Small intestine (tissue), 7 donors: ENCODE measurements at regions not wholly inside any gene's neighbourhood (a gene's known extent, or its start where the extent isn't known, plus 50 kb on each side); places are given as distances from the start of the nearest gene placed in this dataset.
A peak's percentile ranks its signal among the peaks of the same experiment; 100 is the strongest.

ENCODE experiments used
- DNase-seq, 2 donors: peaks; one replicate each; pipeline versions ENCODE4 v3.0.0 to v3.0.0-alpha.2; 2013
- FAIRE-seq: peaks from 2 replicates; lab custom pipeline; 2012; peaks lifted over from hg19 to GRCh38; lab: Jason Lieb, UNC
- H3K27ac ChIP-seq, 3 donors: one replicate each; pipeline ENCODE4 v1.5.1; 2013; ENCODE audit warnings: low read length in 2 of 3, mild to moderate bottlenecking in 2 of 3, control low read depth in 1 of 3, inconsistent platforms in 1 of 3, low read depth in 1 of 3, moderate library complexity in 1 of 3
- H3K27me3 ChIP-seq, 3 donors: one replicate each; pipeline ENCODE4 v1.6.1; 2013; ENCODE audit warnings: low read length in 3 of 3, inconsistent platforms in 1 of 3; ENCODE audit not compliant: control insufficient read depth in 3 of 3, insufficient read depth in 3 of 3
- H3K36me3 ChIP-seq, 3 donors: one replicate each; pipeline ENCODE4 v1.6.1; 2013; ENCODE audit warnings: low read length in 3 of 3, inconsistent platforms in 1 of 3, low read depth in 1 of 3, mild to moderate bottlenecking in 1 of 3, moderate library complexity in 1 of 3; ENCODE audit not compliant: control insufficient read depth in 3 of 3, insufficient read depth in 2 of 3
- H3K4me1 ChIP-seq, 3 donors: one replicate each; pipeline ENCODE4 v1.6.1; 2013; ENCODE audit warnings: low read length in 2 of 3, inconsistent platforms in 1 of 3, low read depth in 1 of 3, mild to moderate bottlenecking in 1 of 3, moderate library complexity in 1 of 3; ENCODE audit not compliant: control insufficient read depth in 3 of 3, insufficient read depth in 2 of 3
- H3K4me3 ChIP-seq, 3 donors: one replicate each; pipeline ENCODE4 v1.5.1; 2013; ENCODE audit warnings: low read length in 3 of 3, control low read depth in 1 of 3, inconsistent platforms in 1 of 3, low read depth in 1 of 3, mild to moderate bottlenecking in 1 of 3, moderate library complexity in 1 of 3
- H3K9me3 ChIP-seq, 2 donors: one replicate each; pipeline ENCODE4 v1.6.1; 2013; ENCODE audit warnings: low read depth in 1 of 2, low read length in 1 of 2; ENCODE audit not compliant: control insufficient read depth in 2 of 2, insufficient read depth in 1 of 2
- WGBS, 3 donors: extraction: QIAGEN DNeasy Blood & Tissue Kit; methylation state at CpG; one replicate each; pipeline ENCODE4 v1.1.7; 2013; 5-methylcytosine and 5-hydroxymethylcytosine counted together
- donor health status: healthy with polysubstance abuse.
- donor health status: control.
- donor health status: control.
- donor health status: Bipolar disorder and iron deficiency.
- donor health status: healthy.

DNA sequence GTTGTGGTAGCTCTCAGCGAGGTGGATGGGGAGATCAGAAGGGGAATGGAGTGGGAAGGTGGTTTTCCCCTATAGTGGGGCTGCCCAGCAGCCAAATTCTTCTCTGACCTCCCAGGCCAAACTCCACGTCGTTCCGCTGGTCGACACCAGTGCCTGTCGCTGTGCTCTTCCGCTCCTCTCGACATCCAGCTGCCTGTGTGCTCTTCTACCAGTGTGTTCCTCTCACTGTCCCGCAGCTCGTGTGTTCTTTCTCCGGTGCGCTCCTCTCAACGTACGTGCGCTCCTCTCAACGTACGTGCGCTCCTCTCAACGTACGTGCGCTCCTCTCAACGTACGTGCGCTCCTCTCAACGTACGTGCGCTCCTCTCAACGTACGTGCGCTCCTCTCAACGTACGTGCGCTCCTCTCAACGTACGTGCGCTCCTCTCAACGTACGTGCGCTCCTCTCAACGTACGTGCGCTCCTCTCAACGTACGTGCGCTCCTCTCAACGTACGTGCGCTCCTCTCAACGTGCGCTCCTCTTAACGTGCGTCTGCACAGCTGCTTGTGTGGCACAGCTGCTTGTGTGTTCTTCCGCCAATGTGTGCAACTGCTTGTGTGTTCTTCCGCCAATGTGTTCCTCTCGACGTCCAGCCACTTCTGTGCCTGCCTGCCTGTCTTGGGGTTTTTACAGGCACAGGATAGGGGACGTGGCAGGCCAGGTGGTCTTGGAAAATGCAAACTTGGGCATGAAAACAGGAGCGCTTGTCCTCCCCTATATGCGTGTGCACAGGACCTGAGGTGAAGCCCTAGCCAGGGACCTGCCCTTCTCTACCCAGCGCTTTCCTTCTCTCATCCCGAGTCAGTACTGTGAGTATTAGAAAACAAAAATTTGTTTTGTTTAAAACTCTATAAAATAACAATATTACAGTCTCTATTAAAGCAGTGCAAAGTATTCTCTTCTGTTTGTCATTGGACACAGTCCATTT, 991.1 kb downstream of the GBE1 start:
- DNase-seq (no peak), FAIRE-seq (no peak)
- 81 to 95% (median 94%) methylated on average over 46 to 50 of the region's 61 CpGs for WGBS, 3 donors

DNA sequence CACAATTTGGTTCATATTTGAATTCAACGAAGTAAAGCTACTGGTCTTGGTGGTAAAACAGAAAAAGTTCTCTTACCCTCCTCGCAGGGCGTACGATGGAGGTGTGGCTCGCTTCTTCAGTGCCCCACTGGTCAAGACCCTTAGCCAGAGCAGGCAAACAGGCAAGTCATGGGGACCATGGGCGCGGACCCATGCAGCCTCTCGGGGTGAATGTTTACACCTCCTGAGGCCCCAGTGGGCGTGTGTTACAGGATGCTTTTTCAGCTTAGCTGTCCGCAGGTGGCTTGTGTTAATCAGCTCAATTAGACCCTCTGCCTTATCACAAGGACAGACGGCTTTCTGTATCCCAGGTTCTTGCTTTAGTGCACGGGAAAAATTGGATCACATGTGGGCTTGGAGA, 991.8 kb downstream of the GBE1 start:
- no peak for DNase-seq
- Histone ChIP-seq H3K4me1 (no peaks in the 10 kb centered on the region), H3K27ac (no peak overlapping the region), H3K4me3 (no peak overlapping the region), H3K27me3 (no peaks in the 10 kb centered on the region), H3K9me3 (peaks cover 0 to 11% of the 10 kb centered on the region in 2 donors), H3K36me3 (no peaks in the 10 kb centered on the region)
- WGBS, 3 donors = 87 to 93% (median 90%) methylated on average over 12 of the region's 12 CpGs
- no peak for FAIRE-seq

More for the DNA sequence above, 991.1 kb downstream of the GBE1 start:
- Histone ChIP-seq H3K36me3 (no peaks in the 10 kb centered on the region), H3K27ac (no peak overlapping the region), H3K4me1 (no peaks in the 10 kb centered on the region), H3K9me3 (peaks cover 0 to 11% of the 10 kb centered on the region in 2 donors), H3K4me3 (no peak overlapping the region), H3K27me3 (no peaks in the 10 kb centered on the region)

DNA sequence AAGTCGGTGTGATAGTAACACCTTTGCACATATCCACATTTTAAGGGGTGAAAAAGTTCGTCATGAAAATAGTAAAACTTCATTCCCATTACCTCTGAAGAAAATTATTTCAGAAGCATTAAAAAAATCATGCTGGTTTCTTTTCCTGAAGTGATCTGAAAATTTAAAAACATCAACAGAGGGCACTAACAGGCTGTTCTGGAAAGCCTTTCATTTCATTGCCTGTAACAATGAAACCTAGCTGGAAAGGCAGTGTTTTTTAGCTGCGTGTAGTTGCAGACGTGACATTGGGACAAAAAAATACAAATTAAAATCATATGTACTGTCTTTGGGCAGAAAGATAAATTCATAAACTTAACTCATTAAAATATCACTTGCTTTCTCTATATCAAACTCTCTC, 993.8 kb downstream of the GBE1 start:
- H3K9me3 ChIP-seq = peaks cover 0 to 11% of the 10 kb centered on the region in 2 donors
- no peaks in the 10 kb centered on the region for H3K4me1 ChIP-seq
- 15 to 38% (median 16%) methylated on average over 4 of the region's 4 CpGs for WGBS, 3 donors
- FAIRE-seq (no peak), DNase-seq (peak; percentile 13 to 15)
- H3K27ac ChIP-seq = no peak overlapping the region
- no peak overlapping the region for H3K4me3 ChIP-seq
- no peaks in the 10 kb centered on the region for H3K27me3 ChIP-seq
- H3K36me3 ChIP-seq = no peaks in the 10 kb centered on the region

DNA sequence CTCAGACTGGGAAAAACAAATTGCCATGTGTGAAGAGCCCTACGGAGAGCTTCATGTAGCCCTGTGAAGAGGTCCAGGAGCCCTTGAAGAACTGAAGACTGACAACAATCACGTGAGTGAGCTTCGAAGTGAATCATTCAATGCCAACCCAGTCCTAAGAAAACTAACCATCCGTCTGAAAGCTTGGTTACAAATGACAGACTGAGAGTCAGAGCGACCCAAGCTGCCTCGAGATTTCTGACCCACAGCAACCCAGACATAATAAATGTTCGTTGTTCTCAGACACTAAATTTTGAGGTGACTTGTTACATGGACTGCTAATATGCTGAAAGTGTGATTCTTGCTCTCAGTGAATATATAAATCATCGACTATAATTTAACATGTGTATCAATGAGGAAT, 987.2 kb upstream of the ROBO1 start:
- WGBS, 3 donors = 81 to 92% (median 85%) methylated on average over 8 of the region's 8 CpGs
- no peaks in the 10 kb centered on the region for H3K9me3 ChIP-seq
- no peak for FAIRE-seq
- no peak for DNase-seq
- no peak overlapping the region for H3K4me3 ChIP-seq
- no peaks in the 10 kb centered on the region for H3K27me3 ChIP-seq
- H3K27ac ChIP-seq = no peak overlapping the region
- no peaks in the 10 kb centered on the region for H3K36me3 ChIP-seq
- H3K4me1 ChIP-seq = peaks cover 0 to 2% (median 0%) of the 10 kb centered on the region in 3 donors

DNA sequence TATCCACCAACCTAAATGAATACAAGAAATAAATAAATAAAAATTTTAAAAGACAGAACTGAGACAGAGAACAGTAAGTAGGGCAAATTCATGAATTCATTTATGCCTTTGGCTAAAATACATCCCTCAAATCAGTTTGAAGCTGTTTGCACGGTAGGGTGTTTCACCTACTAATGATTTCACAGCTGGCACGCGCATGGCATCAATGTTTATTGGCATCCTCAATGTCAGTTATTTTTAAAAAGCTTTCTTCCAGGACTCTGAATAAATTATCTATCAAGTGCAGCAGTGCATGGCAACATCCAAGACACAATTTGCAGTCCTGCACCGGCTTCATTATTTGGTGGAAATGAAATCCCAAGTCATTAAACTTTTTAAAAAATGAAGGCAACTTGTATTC, 985.2 kb upstream of the ROBO1 start:
- Histone ChIP-seq H3K9me3 (no peaks in the 10 kb centered on the region), H3K27me3 (no peaks in the 10 kb centered on the region), H3K36me3 (no peaks in the 10 kb centered on the region), H3K4me3 (no peak overlapping the region), H3K4me1 (no peaks in the 10 kb centered on the region), H3K27ac (no peak overlapping the region)
- 79 to 93% (median 84%) methylated on average over 4 of the region's 4 CpGs for WGBS, 3 donors
- no peak for DNase-seq
- no peak for FAIRE-seq

DNA sequence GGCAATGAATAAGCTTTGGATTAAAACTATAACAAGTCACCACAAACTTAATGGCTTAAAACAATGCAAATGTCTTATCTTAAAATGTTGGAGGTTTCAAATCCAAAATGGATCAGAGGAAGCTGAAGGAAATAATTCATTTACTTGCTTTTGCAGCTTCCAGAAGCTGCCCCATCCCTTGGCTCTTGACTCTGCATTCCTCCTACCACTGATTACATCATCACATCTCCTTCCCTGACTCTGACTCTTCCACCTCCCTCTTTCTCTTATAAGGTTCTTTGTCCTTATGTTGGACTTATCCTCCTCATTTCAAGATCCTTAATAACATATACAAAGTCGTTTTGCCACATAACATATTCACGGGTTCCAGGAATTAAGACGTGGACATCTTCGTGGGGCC, 982.8 kb upstream of the ROBO1 start:
- no peaks in the 10 kb centered on the region for H3K36me3 ChIP-seq
- no peak for DNase-seq
- no peaks in the 10 kb centered on the region for H3K27me3 ChIP-seq
- no peak overlapping the region for H3K27ac ChIP-seq
- 88 to 93% (median 89%) methylated on average over 4 of the region's 4 CpGs for WGBS, 3 donors
- no peak for FAIRE-seq
- H3K4me3 ChIP-seq = no peak overlapping the region
- no peaks in the 10 kb centered on the region for H3K4me1 ChIP-seq
- H3K9me3 ChIP-seq = no peaks in the 10 kb centered on the region

DNA sequence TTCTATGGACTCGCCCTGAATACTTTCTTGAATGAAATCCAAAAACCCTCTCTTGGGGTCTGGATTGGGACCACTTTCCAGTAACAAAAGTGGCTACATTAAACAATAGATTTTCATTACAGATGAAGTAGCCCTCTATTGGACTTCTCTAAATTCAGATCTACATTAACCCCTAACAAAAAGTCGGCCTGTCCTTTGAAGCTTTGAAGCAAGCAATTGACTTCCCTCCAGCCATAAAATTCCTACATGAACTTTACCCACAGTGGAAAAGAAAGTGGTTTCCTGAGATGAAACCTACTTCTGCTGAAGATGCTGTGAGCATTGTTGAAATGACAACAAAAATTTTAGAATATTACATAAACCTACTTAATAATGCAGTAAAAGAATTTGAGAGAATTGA, 967.1 kb upstream of the ROBO1 start:
- H3K36me3 ChIP-seq = no peaks in the 10 kb centered on the region
- no peak overlapping the region for H3K4me3 ChIP-seq
- no peaks in the 10 kb centered on the region for H3K27me3 ChIP-seq
- peaks cover 0 to 2% of the 10 kb centered on the region in 2 donors for H3K9me3 ChIP-seq
- FAIRE-seq (no peak), DNase-seq (peak; percentile 72 to 78)
- 8 to 57% (median 19%) methylated on average over 2 of the region's 2 CpGs for WGBS, 3 donors
- H3K4me1 ChIP-seq = peaks cover 0 to 19% (median 4%) of the 10 kb centered on the region in 3 donors
- peak overlapping the region in 1 of 3 donors; percentile 88 for H3K27ac ChIP-seq

DNA sequence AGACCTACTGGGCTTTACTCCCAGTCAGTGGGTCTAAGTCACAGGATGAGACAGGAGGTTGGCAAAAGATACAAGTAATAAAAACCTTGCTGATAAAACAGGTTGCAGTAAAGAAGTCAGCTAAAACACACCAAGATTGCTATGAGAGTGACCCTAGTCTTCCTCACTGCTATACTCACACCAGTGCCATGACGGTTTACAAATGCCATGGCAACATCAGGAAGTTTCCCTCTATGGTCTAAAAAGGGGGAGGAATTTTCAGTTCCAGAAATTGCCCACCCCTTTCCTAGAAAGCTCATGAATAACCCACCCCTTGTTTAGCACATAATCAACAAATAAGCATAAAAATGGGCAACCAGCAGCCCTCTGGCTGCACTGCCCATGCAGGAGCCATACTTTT, 966.7 kb upstream of the ROBO1 start:
- Histone ChIP-seq H3K9me3 (peaks cover 0 to 2% of the 10 kb centered on the region in 2 donors), H3K27ac (peak overlapping the region; percentile 33 to 88 (median 38)), H3K27me3 (no peaks in the 10 kb centered on the region), H3K4me3 (no peak overlapping the region), H3K4me1 (peaks cover 0 to 19% (median 4%) of the 10 kb centered on the region in 3 donors), H3K36me3 (no peaks in the 10 kb centered on the region)
- DNase-seq = peak in 1 of 2 donors; percentile 42
- FAIRE-seq = no peak
- WGBS, 3 donors = 24 to 58% (median 50%) methylated on average over 1 of the region's 1 CpG
